ENCODE measurements at regions not wholly inside any gene's neighbourhood (a gene's known extent, or its start where the extent isn't known, plus 50 kb on each side); places are given as distances from the start of the nearest gene placed in this dataset.

DNA sequence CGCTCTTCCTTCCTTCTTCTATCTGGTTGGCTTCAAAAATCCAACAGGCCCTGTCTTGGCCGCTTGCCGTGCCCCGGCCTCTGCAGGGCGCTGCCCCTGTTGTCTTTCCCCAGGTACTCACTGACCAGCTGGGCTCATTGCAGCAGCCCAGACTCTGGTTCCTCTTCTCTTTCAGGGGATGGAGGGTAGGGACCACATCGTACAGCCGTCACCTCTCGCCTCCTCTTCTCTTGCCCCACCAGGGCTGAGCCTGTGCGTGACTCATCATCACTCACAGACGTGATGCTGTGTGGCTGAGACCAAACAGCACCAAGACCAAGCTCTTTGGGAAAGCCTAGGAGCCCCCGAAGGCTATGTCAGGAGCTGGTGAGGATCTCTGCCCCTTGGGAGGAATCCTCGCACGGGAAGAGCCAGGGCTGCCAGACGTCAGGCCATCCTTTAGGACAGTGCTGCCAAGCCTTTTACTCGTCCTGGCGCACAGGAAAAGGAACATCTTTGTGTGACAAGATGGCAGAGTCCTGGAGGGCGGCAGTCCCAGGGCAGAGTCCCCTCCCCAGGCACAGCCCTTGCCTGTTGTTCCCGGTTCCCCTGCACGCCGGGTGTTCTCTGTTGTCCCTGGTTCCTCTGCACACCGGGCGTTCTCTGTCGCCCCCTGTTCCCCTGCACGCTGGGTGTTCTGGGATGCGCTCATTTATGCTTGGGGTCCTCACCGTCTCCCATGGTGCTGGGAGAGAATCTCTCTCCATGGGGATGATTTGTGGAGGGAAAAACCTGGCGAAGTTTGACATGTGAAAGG, 188.5 kb upstream of the SHH start:
- H3K4me3 ChIP-seq (ENCODE audit: low read depth, low read length), result no peak overlapping the region
- H3K4me3 Mint-ChIP-seq (ENCODE audit: unreplicated experiment), result no peak overlapping the region
- no TSS peak for BruUV-seq (replicated peaks)
- H3K27me3 ChIP-seq (replicated peaks; ENCODE audit: control insufficient read depth, insufficient read depth, low read length), result no peaks in the 10 kb centered on the region; the same call in 1 of the 2 replicates
- no peaks in the 10 kb centered on the region for H3K36me3 Mint-ChIP-seq (ENCODE audit: insufficient read depth, unreplicated experiment)
- DNase-seq, result no peak
- intact Hi-C loops (cut with micrococcal nuclease; ENCODE audit: unreplicated experiment), result no loop called here
- no peaks in the 10 kb centered on the region for H3K27me3 Mint-ChIP-seq (ENCODE audit: insufficient read depth, unreplicated experiment)
- TF ChIP-seq, protein P1, sequence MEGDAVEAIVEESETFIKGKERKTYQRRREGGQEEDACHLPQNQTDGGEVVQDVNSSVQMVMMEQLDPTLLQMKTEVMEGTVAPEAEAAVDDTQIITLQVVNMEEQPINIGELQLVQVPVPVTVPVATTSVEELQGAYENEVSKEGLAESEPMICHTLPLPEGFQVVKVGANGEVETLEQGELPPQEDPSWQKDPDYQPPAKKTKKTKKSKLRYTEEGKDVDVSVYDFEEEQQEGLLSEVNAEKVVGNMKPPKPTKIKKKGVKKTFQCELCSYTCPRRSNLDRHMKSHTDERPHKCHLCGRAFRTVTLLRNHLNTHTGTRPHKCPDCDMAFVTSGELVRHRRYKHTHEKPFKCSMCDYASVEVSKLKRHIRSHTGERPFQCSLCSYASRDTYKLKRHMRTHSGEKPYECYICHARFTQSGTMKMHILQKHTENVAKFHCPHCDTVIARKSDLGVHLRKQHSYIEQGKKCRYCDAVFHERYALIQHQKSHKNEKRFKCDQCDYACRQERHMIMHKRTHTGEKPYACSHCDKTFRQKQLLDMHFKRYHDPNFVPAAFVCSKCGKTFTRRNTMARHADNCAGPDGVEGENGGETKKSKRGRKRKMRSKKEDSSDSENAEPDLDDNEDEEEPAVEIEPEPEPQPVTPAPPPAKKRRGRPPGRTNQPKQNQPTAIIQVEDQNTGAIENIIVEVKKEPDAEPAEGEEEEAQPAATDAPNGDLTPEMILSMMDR (IDR thresholded peaks at IDR 0.05; ENCODE audit: insufficient read depth in 1 of 2, low read depth in 1 of 2, low read length in 1 of 2, severe bottlenecking in 1 of 2, unreplicated experiment in 1 of 2), result no peak
- no peaks in the 10 kb centered on the region for H3K4me1 Mint-ChIP-seq (ENCODE audit: low read depth, unreplicated experiment)
- H3K4me1 ChIP-seq, result no peaks in the 10 kb centered on the region
- no peaks in the 10 kb centered on the region for H3K36me3 ChIP-seq (ENCODE audit: control insufficient read depth, insufficient read depth, low read length)
- no peaks in the 10 kb centered on the region for H3K9me3 Mint-ChIP-seq (ENCODE audit: unreplicated experiment)
- POLR2A ChIA-PET, result no interaction called here
- CTCF ChIA-PET, result no interaction called here
- H3K27ac Mint-ChIP-seq (ENCODE audit: unreplicated experiment), result no peak overlapping the region
- no peaks in the 10 kb centered on the region for H3K9me3 ChIP-seq

DNA sequence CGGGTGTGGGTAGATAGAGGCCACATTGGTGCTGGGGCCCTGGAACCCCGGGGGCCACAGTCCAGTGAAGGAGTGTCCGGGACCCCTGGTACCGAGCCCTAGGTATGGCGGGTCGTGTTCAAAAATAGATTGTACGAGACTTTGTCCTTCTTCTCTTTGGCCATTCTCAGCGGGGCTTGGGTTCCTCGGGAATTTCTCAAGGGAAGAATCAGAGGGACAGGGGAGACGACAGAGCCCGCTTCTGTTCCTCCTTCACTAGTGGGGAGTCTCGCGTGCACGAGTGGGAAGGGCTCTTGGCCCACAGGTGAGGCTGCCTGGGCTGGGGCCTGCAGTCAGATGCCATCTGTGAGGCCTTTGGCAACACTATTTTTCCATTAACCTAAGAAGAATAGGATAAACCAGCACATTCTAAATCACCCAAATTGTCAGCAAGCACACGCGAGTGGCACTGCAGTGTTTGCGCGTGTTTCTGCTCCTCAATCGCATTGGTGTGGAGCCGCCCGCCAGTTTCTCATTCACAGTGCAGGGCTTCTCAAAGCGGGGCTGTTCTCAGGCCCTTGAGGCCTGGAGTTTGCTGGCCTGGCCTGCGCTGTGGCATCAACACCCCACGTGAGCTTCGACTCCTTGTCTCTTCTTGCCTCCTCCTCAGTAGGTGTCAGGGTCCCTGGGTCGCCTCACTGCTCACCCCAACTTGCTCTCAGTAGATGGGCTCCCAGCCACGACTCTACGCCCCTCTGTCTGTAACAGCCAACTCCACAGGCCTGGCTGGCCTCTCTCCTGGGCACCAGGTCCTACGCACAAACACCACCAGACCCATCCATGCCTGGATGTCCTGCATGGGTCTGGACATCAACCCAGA, 187.6 kb upstream of the SHH start:
- H3K27me3 Mint-ChIP-seq (ENCODE audit: insufficient read depth, unreplicated experiment), result no peaks in the 10 kb centered on the region
- H3K27ac Mint-ChIP-seq (ENCODE audit: unreplicated experiment), result no peak overlapping the region
- no peak for DNase-seq
- Histone ChIP-seq H3K4me3 (ENCODE audit: low read depth, low read length) (no peak overlapping the region), H3K36me3 (ENCODE audit: control insufficient read depth, insufficient read depth, low read length) (no peaks in the 10 kb centered on the region), H3K9me3 (no peaks in the 10 kb centered on the region), H3K27me3 (replicated peaks; ENCODE audit: control insufficient read depth, insufficient read depth, low read length) (no peaks in the 10 kb centered on the region; the same call in 1 of the 2 replicates), H3K4me1 (no peaks in the 10 kb centered on the region)
- TF ChIP-seq, protein P1 (IDR thresholded peaks at IDR 0.05; ENCODE audit: insufficient read depth in 1 of 2, low read depth in 1 of 2, low read length in 1 of 2, severe bottlenecking in 1 of 2, unreplicated experiment in 1 of 2), result no peak
- no peaks in the 10 kb centered on the region for H3K9me3 Mint-ChIP-seq (ENCODE audit: unreplicated experiment)
- H3K36me3 Mint-ChIP-seq (ENCODE audit: insufficient read depth, unreplicated experiment), result no peaks in the 10 kb centered on the region
- no peaks in the 10 kb centered on the region for H3K4me1 Mint-ChIP-seq (ENCODE audit: low read depth, unreplicated experiment)
- no TSS peak for BruUV-seq (replicated peaks)
- no peak overlapping the region for H3K4me3 Mint-ChIP-seq (ENCODE audit: unreplicated experiment)
- intact Hi-C loops (cut with micrococcal nuclease; ENCODE audit: unreplicated experiment), result no loop called here
- CTCF ChIA-PET, result no interaction called here
- POLR2A ChIA-PET, result no interaction called here

DNA sequence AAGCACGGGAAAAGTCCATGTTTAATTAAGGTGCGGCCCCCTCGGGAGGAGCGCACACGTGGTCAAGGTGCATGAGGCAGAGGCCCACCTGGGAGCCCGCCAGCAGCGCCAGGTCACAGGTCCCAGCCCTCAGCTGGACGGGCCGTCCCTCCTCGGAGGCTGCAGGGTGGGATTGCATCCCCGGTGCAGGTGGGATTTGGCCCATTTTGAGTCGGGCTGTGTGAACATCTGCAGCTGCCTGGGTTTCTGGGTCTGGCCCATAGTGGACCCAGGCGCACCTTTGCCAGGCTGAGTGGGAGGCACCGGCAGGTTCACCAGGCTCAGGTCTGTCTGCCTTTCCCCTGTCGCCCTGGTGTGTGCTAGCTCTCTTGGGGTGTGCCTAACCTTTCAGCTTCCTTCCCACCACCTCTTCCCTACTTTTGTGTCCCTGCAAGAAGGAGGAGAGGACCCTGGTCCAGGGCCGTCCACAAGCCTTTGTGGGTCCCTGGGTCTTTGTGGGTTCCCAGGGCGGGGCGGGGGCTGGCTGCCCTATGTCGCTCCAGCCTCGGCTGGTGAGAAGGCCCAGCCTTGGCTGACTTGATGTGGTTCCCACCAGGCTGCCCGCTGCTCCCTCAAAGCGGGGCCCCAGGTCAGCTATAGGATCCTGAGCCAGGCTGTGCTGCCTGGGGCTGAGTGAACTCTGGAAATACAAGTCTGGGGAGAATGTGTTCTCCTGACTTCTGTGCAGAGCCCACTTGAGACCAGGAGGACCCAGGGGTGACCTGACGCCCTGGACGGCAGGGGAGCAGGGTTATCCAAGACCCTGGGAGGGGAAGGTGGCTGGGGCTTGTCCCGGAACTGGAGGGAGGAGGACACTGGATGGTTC, 186.7 kb upstream of the SHH start:
- TF ChIP-seq, protein P1 (IDR thresholded peaks at IDR 0.05; ENCODE audit: insufficient read depth in 1 of 2, low read depth in 1 of 2, low read length in 1 of 2, severe bottlenecking in 1 of 2, unreplicated experiment in 1 of 2), result no peak
- no peaks in the 10 kb centered on the region for H3K36me3 Mint-ChIP-seq (ENCODE audit: insufficient read depth, unreplicated experiment)
- no peak overlapping the region for H3K4me3 Mint-ChIP-seq (ENCODE audit: unreplicated experiment)
- no peaks in the 10 kb centered on the region for H3K9me3 Mint-ChIP-seq (ENCODE audit: unreplicated experiment)
- intact Hi-C loops (cut with micrococcal nuclease; ENCODE audit: unreplicated experiment), result no loop called here
- peaks cover 5% of the 10 kb centered on the region for H3K4me1 Mint-ChIP-seq (ENCODE audit: low read depth, unreplicated experiment)
- no peak overlapping the region for H3K27ac Mint-ChIP-seq (ENCODE audit: unreplicated experiment)
- no peaks in the 10 kb centered on the region for H3K27me3 Mint-ChIP-seq (ENCODE audit: insufficient read depth, unreplicated experiment)
- no peaks in the 10 kb centered on the region for H3K36me3 ChIP-seq (ENCODE audit: control insufficient read depth, insufficient read depth, low read length)
- H3K9me3 ChIP-seq, result no peaks in the 10 kb centered on the region
- H3K4me1 ChIP-seq, result no peaks in the 10 kb centered on the region
- BruUV-seq (replicated peaks), result no TSS peak
- H3K4me3 ChIP-seq (ENCODE audit: low read depth, low read length), result no peak overlapping the region
- POLR2A ChIA-PET, result no interaction called here
- CTCF ChIA-PET, result no interaction called here
- H3K27me3 ChIP-seq (replicated peaks; ENCODE audit: control insufficient read depth, insufficient read depth, low read length), result no peaks in the 10 kb centered on the region; the same call in 1 of the 2 replicates
- no peak for DNase-seq
